VCaP (cell line): ENCODE measurements at regions not wholly inside any gene's neighbourhood (a gene's known extent, or its start where the extent isn't known, plus 50 kb on each side); places are given as distances from the start of the nearest gene placed in this dataset.

Experiments used
- H3K27ac ChIP-seq: fragments of 450-650 bp; 2 replicates; pipeline ENCODE4 v1.5.1; 2017
- TF ChIP-seq, protein P1 (sequence below): fragments of 450-650 bp; conservative IDR thresholded peaks from 2 replicates; pipeline ENCODE4 v1.5.1; 2017; ENCODE audit warnings: mild to moderate bottlenecking, moderate library complexity

DNA sequence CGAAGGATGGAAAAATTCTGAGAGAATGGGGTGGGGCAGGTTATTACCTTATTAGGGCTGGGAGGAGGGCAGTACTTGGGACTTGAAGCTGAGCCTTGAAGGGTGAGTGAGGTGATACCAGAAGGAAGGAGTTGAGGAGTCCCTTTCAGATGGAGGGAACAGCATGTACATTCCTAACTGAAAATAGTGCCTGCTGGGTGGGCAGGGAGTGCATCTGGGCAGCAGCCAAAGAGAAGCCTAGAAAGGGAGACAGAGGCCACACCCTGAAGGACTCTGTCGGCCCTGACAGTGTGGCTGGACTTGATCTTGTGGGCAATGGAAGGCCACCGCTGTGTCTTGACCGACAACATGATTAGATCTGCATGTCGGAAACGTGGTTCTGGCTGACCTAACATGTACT lies 147.6 kb downstream of the NDUFA12 start:
- no peak overlapping the region for H3K27ac ChIP-seq
- TF ChIP-seq, protein P1, sequence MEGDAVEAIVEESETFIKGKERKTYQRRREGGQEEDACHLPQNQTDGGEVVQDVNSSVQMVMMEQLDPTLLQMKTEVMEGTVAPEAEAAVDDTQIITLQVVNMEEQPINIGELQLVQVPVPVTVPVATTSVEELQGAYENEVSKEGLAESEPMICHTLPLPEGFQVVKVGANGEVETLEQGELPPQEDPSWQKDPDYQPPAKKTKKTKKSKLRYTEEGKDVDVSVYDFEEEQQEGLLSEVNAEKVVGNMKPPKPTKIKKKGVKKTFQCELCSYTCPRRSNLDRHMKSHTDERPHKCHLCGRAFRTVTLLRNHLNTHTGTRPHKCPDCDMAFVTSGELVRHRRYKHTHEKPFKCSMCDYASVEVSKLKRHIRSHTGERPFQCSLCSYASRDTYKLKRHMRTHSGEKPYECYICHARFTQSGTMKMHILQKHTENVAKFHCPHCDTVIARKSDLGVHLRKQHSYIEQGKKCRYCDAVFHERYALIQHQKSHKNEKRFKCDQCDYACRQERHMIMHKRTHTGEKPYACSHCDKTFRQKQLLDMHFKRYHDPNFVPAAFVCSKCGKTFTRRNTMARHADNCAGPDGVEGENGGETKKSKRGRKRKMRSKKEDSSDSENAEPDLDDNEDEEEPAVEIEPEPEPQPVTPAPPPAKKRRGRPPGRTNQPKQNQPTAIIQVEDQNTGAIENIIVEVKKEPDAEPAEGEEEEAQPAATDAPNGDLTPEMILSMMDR = no peak

DNA sequence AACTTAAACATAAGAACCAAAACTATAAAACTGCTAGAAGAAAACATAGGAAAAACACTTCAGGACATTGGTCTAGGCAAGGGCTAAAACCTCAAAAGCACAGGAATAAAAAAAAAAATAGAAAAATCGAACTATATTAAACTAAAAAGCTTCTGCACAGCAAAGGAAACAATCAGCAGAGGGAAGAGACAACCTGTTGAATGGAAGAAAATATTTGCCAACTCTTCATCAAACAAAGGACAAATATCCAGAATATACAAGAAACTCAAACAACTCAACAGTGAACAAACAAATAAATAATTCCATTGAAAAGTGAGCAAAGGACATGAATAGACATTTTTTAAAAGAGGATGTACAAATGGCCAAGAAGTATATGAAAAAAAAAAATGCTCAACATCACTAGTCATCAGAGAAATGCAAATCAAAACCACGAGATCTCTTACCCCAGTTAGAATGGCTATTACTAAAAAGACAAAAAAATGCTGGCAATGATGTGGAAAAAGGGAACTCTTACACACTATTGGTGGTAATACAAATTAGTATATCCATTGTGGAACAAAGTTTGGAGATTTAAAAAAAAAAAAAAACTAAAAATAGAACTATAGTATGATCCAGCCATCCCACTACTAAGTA lies 152.0 kb downstream of the NDUFA12 start:
- H3K27ac ChIP-seq = no peak overlapping the region
- TF ChIP-seq, protein P1 = no peak

DNA sequence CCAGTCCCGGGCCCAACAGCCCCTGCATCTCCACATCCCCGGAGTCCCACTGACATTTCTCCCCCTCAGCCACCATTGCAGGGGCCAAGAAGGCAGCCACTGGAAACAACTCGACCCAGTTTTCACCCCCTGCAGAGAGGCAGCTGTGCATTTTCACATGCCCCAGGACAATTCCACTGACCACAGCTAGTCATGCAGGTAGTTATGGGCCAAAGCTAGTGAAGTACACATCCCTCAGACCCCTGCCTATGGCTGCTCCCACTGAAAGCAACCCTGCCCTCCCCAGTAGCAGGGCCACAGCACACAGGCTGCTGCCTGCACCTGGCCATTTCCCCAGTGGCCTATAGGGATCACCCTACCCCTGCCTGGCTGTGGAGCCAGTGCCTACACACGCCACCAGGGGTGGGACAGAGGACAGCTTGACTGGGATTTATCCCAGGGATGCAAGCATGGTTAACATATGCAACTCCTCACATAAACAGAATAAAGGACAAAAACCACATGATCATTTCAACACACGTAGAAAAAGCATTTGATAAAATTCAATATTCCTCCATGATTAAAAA lies 154.0 kb downstream of the NDUFA12 start:
- no peak overlapping the region for H3K27ac ChIP-seq
- TF ChIP-seq, protein P1 = no peak

DNA sequence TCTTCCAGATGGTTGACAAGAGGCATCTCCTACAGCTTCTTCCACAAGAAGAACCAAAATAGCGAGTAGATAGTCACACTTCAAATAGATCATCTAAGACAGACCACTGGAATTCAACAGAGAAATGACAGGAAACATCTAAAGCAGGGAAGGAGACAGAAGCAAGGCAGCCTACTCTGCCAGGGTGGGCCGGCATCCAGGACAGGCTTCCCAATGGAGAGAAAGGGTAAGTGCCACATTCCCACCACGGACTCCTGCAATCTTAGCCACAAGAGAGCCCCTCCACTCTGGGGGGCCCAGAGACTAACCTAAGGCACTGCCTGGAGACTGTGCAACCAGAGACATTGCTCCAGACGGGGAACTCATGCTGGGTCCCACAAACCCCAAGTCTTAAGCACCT lies 154.5 kb downstream of the NDUFA12 start:
- TF ChIP-seq, protein P1 = no peak

DNA sequence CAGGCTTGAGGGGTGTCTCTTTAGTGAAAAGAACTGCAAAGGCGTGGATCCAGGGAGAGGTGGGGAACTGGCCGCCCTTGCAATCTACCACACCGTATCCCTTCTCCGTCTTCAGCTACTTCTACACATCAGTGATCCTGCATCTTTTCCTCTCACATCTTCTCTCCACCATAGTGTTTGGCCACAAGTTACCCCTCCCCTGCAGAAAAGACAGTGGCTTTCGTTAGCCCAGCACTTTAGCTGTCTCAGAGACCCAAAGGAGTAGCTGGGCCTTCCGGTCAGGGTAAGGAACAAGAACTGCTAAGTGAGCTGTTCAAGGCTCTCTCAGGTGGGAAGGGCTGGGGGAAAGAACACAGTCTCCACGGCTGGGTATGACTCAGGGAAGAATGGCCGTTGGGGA lies 158.4 kb downstream of the NDUFA12 start:
- H3K27ac ChIP-seq = no peak overlapping the region
- TF ChIP-seq, protein P1 = no peak

More for the DNA sequence above, 154.5 kb downstream of the NDUFA12 start:
- no peak overlapping the region for H3K27ac ChIP-seq

DNA sequence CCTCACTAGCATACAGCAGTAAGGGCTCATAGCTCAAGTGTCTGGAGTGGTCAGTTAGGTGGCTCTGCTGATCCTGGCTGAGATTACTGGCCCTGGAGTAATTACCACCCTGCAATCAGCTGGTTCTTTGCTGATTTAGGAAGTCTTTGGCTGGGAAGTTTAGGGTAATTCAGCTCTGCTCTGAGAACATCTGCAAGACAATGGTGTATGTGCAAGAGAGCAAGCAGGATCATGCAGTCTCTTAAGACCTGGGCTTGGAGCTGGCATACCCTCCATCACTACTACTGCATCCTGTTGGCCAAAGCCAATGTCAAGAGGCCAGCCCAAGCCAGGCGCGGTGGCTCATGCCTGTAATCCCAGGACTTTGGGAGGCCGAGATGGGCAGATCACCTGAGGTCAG lies 159.0 kb downstream of the NDUFA12 start:
- TF ChIP-seq, protein P1 = no peak
- no peak overlapping the region for H3K27ac ChIP-seq

DNA sequence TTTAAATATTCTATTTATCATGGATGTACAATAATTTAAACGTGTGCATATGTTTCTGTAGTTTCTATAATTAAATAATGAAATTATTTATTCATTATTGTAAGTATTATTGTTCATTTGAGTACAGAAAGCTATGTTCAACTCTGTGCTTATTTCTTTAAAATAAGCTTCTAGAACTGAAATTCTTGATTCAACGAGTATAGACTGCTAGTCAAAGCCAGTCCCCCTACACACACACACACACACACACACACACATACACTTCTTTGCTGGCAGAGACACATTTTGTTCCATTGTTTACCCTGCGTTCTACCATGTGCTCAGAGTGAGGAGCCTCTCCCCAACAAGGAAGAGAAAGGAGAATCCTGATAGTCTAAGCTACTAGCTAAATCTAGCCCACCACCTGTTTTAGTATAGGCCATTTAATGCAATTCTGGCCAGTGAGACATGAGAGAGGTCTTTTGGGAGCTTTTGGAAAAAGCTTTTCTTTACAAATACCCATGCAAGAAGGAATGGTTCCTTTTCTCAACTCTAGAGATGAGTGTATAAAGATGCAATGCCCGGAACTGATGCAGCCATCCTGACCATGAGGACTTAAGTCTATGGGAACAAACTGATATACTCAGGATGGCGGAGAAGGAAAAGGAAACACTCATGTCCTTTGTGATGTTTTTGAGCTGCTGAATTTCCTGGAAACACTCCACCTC lies 161.4 kb downstream of the NDUFA12 start:
- TF ChIP-seq, protein P1 = no peak
- no peak overlapping the region for H3K27ac ChIP-seq
